SK-N-DZ (cell line): ENCODE measurements at regions not wholly inside any gene's neighbourhood (a gene's known extent, or its start where the extent isn't known, plus 50 kb on each side); places are given as distances from the start of the nearest gene placed in this dataset.
"Not testable (repeated sequence)": the region's sequence is repeated elsewhere in the genome, so short reads cannot be mapped to it uniquely, and the experiment has no call there.

Experiments used
- DNase-seq: peaks from one replicate; pipeline ENCODE4 v3.0.0-alpha.2; 2015; ENCODE audit warnings: low spot score

DNA sequence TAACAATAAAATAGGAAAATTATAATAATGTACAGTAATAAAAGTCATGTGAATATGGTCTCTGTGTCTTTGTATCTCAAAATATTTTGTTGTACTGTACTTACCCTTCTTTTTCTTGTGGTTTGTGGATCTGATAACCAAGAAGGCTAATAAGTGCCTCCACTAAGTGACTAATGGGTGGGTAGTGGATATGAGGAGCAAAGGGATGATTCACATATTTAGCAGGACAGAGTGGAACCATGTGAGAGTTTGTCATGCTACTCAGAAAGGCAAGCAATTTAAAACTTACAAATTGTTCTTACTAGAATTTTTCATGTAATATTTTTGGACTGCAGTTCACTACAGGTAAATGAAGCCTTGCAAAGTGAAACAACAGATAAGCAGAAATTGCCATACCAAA, 1241.2 kb upstream of the CDH2 start:
- DNase-seq, result no peak

DNA sequence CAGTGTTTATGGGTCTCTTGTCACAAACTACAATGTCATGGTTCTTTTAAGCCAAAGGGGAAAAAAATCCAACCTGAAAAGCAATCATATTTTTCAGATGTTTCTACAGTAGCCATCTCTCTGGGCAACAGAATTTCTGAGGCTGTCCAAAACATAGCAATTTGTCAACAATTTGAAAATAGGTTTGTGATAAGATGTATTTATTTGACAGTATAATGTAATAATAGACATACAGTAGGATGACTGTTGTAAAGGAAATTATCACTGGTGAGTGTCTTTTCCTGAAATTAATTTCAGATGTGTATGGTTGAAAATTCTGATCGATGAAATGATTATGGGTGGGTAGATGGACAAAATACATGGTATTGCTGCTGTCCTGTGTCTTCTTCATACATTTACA, 1230.1 kb upstream of the CDH2 start:
- DNase-seq, result no peak

DNA sequence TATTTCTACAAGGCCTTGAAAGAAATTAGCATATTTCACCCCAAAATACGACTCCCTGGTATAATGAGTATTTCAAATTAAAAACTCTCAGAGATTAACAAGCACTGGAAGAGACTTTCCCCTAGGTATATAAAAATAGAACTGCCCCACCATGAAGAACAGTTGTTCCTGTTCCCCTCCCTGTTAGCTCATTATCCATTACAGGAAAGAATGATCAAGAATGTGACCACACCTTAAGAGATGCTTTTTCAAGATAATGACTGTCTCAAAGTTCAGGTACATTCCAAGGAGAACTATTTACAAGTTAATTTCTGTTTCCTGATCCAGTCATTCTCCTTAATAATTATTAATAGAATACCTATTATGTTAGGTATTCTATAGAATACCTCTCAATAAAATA, 1220.6 kb upstream of the CDH2 start:
- DNase-seq, result no peak

DNA sequence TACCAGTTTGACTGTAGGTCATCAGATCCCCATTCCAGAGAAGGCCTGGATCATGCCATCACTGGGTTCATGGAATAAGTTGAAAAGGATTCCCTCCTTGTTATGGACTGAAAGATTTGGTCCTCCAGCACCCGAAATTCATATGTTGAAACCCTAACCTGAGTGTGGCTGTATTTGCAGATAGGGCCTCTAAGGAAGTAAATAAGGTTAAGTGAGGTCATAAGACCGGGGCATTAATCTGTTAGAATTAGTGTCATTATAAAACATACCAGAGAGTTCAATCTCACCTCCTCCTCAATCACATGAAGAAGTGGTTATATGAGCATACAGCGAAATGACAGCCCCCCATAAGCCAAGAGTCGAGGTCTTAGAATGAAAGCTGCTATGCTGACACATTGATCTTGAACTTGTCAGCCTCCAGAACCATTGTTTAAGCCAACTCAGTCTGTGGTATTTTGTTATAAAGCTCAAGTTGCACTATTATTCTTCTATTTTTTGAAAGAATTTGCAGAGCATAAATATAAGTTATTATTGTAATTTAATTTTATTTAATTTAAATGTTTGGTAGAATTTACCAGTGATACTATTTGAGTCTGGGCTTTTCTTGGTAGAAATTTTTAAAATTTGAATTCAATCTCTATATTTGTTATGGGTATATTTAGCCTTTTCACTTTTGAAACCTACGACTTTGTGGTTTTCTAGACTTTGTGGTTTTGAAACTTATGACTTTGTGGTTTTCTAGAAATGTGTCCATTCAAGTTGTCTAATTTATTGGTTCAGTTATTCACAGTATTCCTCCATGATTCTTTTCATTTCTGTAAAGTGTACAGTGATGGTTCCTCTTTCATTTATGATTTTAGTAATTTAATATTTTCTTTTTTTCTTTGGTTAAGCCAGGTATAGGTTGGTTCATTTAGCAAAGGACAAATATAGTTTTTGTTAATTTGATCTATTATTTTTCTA, 1206.7 kb upstream of the CDH2 start:
- DNase-seq, result peak; percentile 1

DNA sequence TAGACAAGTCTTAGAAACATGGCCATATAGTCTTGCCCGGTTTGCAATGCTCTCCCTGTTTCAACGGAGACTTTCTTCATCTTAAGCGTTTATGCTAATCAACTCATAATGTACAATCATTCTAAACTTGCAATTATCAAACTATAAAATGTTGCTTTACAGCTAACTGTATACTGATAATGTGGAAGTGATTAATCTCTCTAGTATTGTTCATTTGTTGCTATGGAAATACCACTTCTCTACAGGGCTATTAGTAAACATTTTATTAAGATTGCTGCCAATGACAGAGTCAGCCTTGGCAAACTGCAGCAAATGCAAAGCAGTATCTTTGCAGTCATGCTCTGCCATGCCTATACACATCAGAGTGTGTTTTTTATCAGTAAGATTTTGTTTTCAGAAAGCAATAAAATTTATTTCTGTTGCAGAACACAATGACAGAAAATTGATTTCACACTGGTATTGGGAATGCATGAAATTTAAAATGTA, 1201.8 kb upstream of the CDH2 start:
- no peak for DNase-seq

DNA sequence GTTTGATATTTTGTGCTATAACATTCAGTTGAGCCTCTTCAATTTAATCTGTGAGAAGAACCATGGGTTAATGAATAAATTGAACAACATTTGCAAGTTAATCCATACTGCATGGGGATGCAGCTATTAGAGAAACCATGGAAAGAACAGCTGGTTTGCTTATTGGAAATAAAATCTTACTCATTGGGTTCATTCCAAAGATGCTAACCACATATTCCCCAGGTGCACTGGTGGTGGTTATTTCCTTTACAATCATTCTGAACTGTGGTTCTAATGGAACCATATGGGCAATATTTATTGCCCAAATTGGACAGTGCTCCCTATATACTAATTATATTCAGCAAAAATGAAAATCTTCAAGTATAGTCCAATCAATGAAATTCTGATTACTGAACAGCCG, 1200.4 kb upstream of the CDH2 start:
- no peak for DNase-seq

DNA sequence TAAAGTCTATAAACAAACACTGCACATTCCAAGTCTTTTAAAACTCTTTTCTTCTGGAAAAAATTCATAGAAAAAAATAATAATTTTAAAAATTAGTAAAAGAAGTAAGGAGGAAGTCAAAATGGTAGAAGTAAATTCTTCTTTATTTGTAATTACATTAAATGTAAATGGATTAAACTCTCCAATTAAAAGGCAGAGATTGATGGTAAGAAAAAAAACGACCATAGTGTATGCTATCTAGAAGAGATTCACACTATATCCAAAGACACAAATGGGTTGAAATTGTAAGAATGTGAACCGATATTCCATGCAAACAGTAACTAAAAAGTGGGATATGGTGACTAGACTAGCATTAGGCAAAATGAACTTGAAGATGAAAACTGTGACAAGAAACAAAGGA, 1196.1 kb upstream of the CDH2 start:
- DNase-seq, result no peak

DNA sequence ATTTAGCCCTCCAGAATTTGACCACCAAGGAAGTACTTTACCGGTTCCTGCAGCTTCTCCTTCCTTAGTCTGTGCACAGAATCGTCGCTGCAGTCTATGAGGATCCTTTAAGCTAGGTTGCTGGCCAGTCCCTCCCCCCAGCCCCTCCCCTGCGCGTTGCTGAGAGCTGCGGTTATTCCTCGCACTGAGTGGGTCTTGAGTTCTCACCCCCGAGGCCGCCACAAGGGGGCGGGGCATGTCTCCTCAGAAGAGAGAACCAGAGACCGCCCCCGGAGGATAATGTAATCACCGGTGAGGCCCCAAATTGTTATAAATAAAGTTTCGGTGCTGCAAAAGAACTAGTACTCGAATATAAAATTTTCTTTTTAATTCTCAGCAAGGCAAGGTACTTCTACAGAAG, 1184.9 kb upstream of the CDH2 start:
- DNase-seq, result peak; percentile 18

DNA sequence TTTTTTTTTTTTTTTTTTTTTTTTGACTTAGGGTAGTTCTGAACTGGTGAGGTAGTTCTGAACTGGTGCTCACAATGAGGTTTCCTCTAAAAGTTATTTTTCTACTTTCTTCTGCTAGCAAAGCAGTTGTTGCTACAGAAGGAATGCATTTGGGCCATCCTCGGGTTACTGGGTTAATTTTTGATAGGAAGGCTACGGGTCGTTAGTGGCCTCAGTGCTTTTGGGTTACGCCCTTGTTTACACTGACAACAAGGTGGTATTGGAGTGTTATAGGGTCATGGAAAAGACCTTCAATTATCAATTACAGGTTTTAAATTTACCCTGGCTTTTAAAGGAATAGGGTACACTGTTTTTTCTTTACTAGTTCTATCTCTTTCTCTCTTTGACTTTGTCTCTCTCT, 1183.7 kb upstream of the CDH2 start:
- DNase-seq, result not testable (repeated sequence)

DNA sequence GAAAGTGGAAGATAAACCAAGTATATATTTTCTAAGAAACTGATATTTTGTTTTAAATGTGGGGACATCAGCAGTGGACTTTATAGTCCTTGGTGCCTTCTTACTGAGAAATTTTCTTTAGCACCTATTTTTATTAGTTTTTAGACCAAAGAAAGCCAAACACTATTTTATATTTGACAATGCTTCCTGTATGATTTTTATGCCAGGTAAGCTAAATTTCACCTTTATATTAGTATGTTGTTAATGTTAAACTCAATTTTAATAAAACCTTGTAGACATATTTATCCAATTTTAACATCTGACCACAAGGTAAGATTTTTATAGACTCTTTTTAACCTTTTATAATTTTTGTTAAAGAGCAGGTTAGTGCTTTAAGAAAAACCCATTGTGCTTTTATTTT, 1182.3 kb upstream of the CDH2 start:
- DNase-seq, result not testable (repeated sequence)

DNA sequence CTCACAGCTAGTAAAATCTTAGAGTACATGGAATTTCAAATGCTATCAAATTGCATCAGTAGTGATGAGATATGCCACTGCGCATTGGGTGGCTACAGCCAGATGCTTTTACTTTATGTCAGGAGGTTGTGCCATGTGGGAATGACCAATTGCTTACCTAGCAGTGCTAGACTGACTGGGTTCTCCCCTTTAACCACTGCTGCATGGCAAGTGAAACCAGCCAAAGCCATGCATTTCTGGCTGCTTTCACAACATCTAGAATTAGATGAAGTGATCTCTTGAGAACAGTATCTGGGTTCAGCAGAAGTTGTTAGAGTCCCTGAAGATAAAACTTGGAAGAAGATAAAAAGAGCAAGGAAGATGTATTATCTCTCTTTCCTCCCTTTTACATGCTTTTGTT, 1174.2 kb upstream of the CDH2 start:
- no peak for DNase-seq

DNA sequence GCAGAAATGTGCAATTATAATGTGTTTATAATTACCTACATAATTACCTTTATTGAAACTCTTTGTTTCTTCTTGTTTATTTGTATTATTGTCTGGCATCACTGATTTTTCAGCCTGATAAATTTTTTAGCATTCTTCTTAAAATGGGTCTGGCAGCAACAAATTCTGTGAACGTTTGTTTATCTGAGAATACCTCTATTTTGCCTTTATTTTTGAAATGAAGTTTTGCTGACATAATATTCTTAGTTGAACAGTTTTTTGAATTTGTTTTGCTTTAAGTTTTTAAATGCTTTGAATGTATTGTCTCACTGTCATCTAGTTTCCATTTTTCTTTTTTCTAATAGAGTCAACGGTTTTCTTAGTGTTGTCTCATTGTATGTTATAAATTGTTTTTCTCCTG, 1152.0 kb upstream of the CDH2 start:
- DNase-seq, result no peak

DNA sequence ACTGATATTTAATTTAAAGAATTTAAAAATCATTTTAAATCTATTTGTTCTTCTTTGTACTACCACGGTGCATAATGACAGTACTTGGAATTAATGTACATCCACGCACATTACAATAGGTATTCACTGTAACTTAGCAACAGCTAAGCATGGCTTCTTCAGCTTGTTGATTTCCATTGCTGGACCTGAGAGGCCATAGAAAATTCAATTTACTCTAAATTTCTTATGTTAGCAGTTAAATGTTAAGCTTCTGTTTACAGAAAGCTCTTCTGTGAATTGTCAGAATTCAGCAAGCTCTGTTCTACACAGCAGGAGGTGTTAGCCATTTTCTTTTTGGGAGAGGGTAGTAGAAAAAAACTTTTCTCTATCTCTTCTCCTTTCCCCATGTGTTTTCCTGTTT, 1149.3 kb upstream of the CDH2 start:
- no peak for DNase-seq

DNA sequence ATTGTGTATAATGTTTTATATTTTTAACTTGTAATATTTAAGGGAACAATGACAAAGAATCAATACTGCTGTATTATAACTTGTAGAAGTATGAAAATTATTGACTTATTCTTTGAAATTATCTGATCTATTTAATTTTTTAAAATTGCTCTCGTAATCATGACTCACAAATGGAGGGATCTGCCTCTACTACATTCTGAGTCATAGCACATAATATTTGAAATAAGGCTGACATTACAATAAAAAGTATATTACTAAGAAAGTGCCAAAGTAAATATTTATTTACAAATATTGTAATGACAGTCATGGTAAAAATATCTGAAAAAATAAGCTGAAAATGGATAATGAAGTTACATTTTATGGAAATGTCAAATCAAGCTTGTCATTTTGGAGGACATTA, 1144.6 kb upstream of the CDH2 start:
- DNase-seq, result no peak

DNA sequence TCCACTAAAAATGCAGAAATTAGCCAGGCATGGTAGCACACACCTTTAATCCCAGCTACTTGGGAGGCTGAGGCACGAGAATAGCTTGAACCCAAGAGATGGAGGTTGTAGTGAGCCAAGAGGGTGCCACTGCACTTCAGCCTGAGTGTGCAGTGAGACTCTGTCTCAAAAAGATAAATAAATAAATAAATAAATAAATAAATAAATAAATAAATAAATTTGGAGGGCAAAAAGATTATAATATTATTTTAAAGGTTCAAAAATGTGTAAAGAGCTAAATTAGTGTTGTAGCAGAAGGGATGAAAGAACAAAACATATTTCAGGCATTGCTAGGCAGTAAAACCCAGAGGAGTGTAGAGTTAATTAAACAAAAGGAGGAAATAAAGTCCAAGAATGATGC, 1136.4 kb upstream of the CDH2 start:
- DNase-seq, result no peak

DNA sequence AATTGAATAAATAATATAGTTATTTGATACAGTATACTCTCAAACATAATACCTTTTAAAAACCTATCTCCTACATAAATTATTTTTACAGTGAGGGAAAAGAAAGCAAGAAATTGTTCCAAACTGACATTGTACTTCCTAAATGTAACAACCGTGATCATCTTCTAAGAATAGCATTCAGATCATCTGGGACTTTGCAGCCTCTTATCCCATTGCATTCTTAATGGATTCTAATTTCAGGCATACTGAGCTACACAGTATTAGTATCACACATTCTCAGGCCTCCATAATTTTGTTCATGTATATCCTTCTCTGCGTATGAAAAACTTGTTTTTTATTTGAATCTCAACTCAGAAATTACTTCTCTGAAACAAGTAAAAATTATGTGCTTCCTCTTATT, 1134.7 kb upstream of the CDH2 start:
- DNase-seq, result no peak

DNA sequence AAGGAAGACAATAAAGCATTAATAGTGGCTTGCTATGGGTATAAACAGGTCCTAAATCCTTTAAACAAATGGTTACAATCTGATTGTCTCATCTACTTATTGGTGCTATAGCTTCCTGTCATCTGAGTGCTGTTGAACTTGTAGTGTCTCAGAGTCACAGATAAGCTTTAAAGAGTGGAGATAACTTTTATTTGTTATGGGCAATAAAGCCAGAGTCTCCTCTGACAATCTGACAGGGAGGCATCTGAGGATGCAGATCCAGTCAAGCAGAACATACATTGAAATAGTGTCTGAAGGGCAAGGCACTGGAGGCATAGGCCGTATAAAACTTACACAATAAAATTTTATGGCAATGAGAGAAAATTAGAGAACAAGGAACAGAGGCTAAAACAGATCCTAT, 1132.4 kb upstream of the CDH2 start:
- DNase-seq, result peak; percentile 5

DNA sequence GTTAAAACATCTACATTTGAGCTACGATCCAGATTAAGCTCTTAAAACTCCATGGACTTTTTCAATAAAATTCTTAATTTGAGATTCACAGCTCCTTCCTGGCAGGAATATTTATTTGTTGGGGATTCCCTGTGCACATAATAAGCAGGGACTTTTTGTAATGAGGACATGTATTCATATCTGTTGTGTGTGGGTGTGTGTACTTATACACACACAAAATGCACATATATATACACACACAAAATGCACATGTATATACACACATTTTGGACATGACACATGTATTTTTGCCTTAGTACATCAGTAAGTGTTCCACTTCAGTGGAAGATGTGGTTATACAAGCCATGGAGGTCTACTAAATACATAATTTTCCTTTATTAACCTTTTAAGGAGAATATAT, 1131.1 kb upstream of the CDH2 start:
- DNase-seq, result no peak

DNA sequence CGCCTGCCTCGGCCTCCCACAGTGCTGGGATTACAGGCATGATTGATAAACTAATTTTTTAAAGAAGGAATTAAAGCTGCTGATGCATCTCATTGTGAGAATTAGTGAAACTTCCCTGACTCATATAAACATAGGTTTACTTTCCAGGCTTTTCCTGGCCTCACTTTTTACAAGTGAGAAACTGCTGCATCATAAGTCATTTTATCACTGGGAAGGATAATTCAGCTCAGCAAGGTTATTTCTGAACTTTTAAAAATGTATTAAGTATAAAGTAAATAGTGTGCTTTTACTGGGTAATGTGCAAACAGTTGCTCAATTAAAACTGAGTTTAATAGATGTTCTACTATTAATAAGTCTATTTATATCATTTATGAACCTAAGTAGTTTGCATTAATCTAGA, 1130.3 kb upstream of the CDH2 start:
- DNase-seq, result no peak

DNA sequence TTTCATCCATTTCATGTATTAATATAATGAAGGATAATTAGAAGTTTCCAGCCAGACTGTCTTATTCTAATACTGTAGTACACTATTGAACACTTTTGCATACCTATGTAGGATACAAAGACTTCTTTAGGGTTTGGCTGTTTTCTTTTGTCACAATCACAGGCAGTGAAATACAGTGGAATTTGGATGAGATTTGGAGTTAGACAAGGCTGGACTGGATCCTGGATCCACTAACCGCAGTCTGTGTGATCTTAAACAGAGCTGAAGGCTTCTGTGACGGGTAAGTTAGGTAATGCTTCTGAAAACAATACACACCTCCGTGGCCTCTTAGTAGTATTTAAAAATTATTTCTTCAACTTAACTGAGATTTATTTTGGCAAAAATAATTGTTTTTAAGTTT, 1128.6 kb upstream of the CDH2 start:
- DNase-seq, result no peak

DNA sequence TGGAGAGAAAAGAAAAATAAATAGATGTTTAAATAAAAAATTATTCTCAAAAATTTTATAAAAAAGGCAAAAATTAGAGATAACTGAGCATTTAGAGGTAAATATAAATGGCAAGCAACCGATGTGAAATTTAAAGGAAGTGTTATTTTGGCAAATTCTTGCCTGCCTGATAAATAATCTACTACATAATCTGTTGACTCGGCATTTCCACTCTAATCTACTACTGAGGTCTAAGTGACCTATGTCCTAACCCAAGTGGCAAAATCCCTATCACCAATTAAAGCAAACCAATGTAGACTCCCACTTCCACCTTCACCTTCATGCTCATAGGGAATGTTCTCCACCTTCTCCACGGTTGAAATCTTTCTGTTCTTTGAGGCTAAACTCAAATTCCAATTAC, 1124.1 kb upstream of the CDH2 start:
- no peak for DNase-seq

DNA sequence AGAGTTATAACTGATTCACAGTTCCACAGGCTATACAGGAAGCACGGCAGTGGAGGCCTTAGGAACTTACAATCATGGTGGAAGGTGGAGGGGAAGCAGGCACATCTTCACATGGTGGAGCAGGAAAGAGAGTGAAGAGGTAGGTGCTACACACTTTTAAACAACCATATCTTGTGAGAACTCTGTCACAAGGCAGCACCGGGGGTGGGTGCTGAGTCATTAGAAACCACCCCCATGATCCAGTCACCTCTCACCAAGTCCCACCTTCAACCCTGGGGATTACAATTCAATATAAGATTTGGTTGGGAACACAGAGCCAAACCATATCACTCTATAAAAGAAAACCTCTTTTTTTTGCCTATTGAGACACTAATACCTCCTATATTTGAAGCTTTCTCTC, 1108.5 kb upstream of the CDH2 start:
- no peak for DNase-seq

DNA sequence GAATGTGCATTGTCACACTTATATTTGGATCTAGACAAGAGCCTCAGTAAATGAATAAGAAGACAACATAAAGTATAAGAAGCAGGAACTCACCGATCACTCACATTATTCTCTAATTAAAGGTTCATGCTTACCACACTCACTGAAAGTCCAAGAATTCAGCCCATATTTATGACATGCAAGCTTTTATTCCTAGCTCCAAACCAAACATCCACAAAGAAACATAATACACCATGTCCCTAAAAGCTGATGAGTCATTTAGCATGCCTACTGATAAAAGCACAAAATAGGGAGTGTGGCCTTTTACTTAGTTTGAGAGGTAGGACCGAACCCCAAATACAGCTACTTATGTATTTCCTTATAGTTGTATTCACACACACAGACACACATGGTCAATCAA, 1094.6 kb upstream of the CDH2 start:
- DNase-seq, result no peak

DNA sequence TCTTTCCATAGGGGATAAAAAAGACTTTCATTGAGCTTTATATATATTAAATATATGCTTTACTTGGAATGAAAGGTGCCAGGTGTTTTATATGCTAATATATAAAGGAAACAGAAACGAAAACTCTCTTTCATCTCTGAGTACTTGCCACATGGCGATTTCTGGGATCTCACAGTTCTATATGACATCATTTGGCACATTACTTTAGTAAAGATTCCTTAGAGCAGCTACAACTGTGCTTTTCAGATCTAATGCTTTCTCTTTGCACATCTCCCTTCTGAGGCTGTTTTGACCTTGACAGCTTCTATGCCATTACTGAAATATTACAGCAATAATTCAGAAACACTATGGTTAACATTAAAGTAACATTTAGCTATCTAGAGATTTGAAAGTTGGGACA, 1082.9 kb upstream of the CDH2 start:
- DNase-seq, result no peak
